Natural killer cell treated with Interleukin-12 subunit alpha and Interleukin-12 subunit beta and Interleukin-15 and Interleukin-18, amount 100 ng/mL, for 72 hours (primary cell): ENCODE measurements at regions not wholly inside any gene's neighbourhood (a gene's known extent, or its start where the extent isn't known, plus 50 kb on each side); places are given as distances from the start of the nearest gene placed in this dataset.
"Not testable (repeated sequence)": the region's sequence is repeated elsewhere in the genome, so short reads cannot be mapped to it uniquely, and the experiment has no call there.

Experiments
- ATAC-seq, 2 donors: fragments of 150-1000 bp; cut with Tn5 transposase in 1 of 2; sonication (Bioruptor Pico), chemical (Tn5 transposase) in 1 of 2; 2 replicates each; pipeline ENCODE4 v1.10.0; 2021
- DNase-seq: peaks from one replicate; pipeline ENCODE4 v3.0.0; 2022; ENCODE audit warnings: low spot score
- H3K27ac Mint-ChIP-seq, 2 donors: 1 replicate in 1 of 2; 2 replicates in 1 of 2; pipeline ENCODE4 v1.8.0; 2022; ENCODE audit warnings: mixed read lengths in 2 of 2, mild to moderate bottlenecking in 1 of 2, moderate library complexity in 1 of 2
- H3K27me3 Mint-ChIP-seq, 2 donors: 1 replicate in 1 of 2; 2 replicates in 1 of 2; pipeline ENCODE4 v1.8.0; 2022; ENCODE audit warnings: mixed read lengths in 2 of 2
- H3K36me3 Mint-ChIP-seq: one replicate; pipeline ENCODE4 v1.8.0; 2022; ENCODE audit warnings: mixed read lengths
- H3K4me1 Mint-ChIP-seq, 2 donors: 1 replicate in 1 of 2; 2 replicates in 1 of 2; pipeline ENCODE4 v1.8.0; 2022; ENCODE audit warnings: low read depth in 2 of 2, mixed read lengths in 2 of 2, mild to moderate bottlenecking in 1 of 2
- H3K4me3 Mint-ChIP-seq: one replicate; pipeline ENCODE4 v1.8.0; 2022; ENCODE audit warnings: mixed read lengths
- H3K9me3 Mint-ChIP-seq: 2 replicates; pipeline ENCODE4 v1.8.0; 2022; ENCODE audit warnings: mixed read lengths

DNA sequence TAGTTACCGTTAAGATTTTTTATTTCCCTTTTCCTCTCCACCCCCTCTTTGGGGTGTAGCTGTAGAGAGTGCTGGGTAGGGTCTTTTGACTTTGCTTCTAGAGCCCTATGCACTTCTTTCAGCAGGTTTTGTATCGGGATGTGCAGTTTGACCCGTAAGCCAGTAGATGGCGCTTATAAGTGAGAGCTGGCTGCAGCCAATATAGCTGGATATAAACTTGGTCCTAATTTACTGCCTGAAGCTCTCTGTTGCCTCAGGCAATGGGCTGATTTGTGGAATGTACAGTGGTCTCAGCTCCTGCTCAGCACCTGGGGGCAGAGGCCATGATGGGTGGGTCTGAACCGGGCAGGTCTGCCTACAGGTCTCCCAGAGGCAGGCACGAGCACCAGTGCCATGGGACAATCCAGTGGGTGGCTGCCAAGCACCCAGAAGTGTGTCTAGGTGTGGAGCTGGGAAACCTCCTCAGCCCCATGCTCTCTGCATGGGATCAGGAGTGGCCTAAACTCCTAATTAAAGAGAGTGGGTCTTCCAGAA lies 146.5 kb downstream of the SPANXN1 start:
- Mint-ChIP-seq H3K27me3 (no peaks in the 10 kb centered on the region), H3K4me3 (no peak overlapping the region), H3K36me3 (no peaks in the 10 kb centered on the region), H3K4me1 (no peaks in the 10 kb centered on the region), H3K27ac (no peak overlapping the region), H3K9me3 (peaks cover 2% of the 10 kb centered on the region)
- ATAC-seq: no peak
- no peak for DNase-seq

DNA sequence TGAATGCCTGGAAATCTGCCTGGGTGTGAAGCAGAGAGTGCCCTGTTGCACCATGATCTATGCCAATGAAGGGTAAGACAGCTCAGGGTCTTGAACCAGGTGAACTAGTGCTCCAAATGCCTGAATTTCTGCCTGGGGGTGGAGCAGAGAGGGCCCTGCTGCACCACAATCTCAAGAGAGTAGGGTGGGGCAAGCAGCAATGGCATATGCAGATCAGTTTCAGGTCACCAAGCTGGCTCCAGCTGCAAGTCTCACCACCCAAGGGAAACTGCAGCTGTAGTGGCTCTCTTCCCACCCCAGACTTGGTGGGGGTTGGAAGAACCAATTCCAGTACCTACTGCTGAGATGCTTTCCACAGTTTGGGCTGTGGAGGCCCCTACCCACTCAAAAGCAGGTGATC lies 147.0 kb downstream of the SPANXN1 start:
- no peaks in the 10 kb centered on the region for H3K27me3 Mint-ChIP-seq
- ATAC-seq: no peak
- H3K36me3 Mint-ChIP-seq: no peaks in the 10 kb centered on the region
- no peak for DNase-seq
- peaks cover 2% of the 10 kb centered on the region for H3K9me3 Mint-ChIP-seq
- no peak overlapping the region for H3K4me3 Mint-ChIP-seq
- no peak overlapping the region for H3K27ac Mint-ChIP-seq
- H3K4me1 Mint-ChIP-seq: no peaks in the 10 kb centered on the region

DNA sequence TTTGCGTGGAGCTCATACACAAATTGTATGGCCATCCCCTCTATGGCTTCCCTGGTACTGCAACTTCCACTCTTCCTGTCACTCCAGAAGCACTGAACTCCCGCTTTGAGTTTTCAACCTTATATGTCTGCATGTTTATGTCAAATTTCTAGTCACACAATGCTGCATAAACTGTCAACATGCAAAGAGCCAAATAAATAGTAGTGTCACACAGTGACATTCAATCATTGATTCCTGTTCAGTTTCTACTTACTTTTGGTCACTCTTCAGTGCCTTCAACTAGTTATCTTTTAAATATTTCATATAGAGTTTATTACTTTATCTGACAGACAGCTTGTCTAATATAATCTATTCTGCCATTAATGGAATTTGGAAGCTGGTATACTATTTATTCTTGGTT lies 149.3 kb downstream of the SPANXN1 start:
- H3K27ac Mint-ChIP-seq: no peak overlapping the region
- ATAC-seq (no peak), DNase-seq (no peak)
- no peaks in the 10 kb centered on the region for H3K36me3 Mint-ChIP-seq
- no peaks in the 10 kb centered on the region for H3K27me3 Mint-ChIP-seq
- H3K4me3 Mint-ChIP-seq: no peak overlapping the region
- no peaks in the 10 kb centered on the region for H3K4me1 Mint-ChIP-seq
- peaks cover 1% of the 10 kb centered on the region for H3K9me3 Mint-ChIP-seq

DNA sequence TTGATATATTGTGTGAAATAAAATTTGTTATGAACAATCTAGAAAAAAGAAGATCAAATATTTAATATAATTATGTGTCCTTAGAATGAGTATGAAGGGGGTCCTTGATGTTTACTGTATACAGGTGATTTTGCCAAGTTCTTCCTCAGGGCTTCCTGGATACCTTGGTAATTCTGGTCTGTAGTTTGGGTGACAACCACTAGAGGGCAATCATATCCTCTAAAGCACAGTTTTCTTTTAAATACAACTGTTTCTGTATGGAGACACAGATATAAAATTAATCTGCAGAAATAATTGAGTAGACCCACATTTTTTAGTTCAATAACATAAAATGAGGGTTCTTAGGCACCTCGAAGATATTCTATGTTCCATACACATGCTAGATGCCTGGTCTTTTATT lies 157.7 kb downstream of the SPANXN1 start:
- DNase-seq (no peak), ATAC-seq (no peak)
- Mint-ChIP-seq H3K4me3 (no peak overlapping the region), H3K9me3 (no peaks in the 10 kb centered on the region), H3K27me3 (no peaks in the 10 kb centered on the region), H3K36me3 (no peaks in the 10 kb centered on the region), H3K27ac (no peak overlapping the region), H3K4me1 (no peaks in the 10 kb centered on the region)

DNA sequence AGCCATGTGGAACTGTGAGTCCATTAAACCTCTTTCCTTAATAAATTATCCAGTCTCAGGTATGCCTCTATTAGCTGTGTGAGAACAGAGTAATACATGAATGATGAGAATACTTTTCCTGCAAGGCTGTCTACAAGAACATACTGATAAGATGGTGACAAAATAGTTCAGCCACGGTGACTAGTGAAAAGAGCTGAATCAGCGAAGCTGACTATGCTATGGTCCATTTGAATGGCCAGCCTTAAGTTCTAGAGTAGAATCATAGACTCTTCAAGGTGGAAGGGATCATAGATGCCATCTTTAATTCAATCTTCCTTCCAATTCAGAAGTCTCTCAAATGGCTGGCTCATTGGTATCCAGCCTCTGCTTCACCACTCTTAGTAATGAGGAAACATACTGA lies 163.3 kb downstream of the SPANXN1 start:
- Mint-ChIP-seq H3K4me1 (no peaks in the 10 kb centered on the region), H3K4me3 (no peak overlapping the region), H3K9me3 (no peaks in the 10 kb centered on the region), H3K36me3 (no peaks in the 10 kb centered on the region), H3K27me3 (no peaks in the 10 kb centered on the region), H3K27ac (no peak overlapping the region)
- DNase-seq (no peak), ATAC-seq (no peak)

DNA sequence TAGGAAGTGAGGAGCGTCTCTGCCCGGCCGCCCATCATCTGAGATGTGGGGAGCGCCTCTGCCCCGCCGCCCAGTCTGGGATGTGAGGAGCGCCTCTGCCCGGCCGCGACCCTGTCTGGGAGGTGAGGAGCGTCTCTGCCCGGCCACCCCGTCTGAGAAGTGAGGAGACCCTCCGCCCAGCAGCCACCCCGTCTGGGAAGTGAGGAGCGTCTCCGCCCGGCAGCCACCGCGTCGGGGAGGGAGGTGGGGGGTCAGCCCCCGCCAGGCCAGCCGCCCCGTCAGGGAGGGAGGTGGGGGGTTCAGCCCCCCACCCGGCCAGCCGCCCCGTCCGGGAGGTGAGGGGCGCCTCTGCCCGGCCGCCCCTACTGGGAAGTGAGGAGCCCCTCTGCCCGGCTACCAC lies 188.9 kb downstream of the SPANXN1 start:
- H3K27me3 Mint-ChIP-seq, DNase-seq, H3K27ac Mint-ChIP-seq: not testable (repeated sequence)

DNA sequence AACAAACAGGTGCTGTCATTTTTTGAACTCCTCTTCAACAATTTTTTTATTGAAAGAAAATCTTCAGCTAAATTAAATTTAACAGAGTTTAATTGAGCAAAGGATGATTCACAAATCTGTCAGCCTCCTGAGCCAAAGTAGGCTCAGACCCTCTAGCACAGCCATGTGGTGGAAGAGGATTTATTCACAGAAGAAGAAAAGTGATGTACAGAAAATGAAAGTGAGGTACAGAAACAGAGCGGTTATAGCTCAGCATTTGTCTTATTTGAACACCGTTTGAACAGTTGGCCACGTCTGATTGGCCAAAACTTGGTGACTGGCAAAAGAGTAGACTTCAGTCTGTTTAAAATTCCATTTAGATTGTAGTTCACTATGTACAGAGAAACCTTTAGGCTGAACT lies 217.3 kb downstream of the SPANXN1 start:
- Mint-ChIP-seq H3K4me1 (no peaks in the 10 kb centered on the region), H3K9me3 (peaks cover 3% of the 10 kb centered on the region), H3K27ac (no peak overlapping the region), H3K4me3 (no peak overlapping the region), H3K36me3 (no peaks in the 10 kb centered on the region), H3K27me3 (peaks cover 0 to 5% of the 10 kb centered on the region in 2 donors)
- DNase-seq (no peak), ATAC-seq (no peak)

More for the DNA sequence above, 188.9 kb downstream of the SPANXN1 start:
- not testable (repeated sequence) for H3K4me3 Mint-ChIP-seq, H3K36me3 Mint-ChIP-seq, H3K4me1 Mint-ChIP-seq, ATAC-seq, H3K9me3 Mint-ChIP-seq

DNA sequence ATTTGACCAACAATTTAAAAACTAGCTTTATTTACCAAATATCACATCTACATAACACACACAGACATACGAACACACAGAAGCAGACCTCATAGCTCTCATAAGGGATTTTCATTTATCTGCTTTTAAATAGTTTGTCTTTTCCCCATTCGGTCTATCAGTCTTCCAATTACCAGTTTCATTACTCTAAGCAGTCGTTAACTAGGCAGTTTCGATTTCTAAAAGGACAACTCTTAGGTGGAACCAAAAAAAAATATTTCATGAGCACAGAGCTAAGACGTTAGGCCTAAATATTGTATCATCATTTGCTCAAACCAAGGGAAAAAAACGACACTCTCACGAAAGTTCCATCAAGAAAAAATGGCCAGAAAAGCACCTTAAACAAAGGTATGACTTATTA lies 228.4 kb downstream of the SPANXN1 start:
- H3K4me1 Mint-ChIP-seq: no peaks in the 10 kb centered on the region
- ATAC-seq (no peak), DNase-seq (no peak)
- no peak overlapping the region for H3K4me3 Mint-ChIP-seq
- H3K27ac Mint-ChIP-seq: no peak overlapping the region
- H3K27me3 Mint-ChIP-seq: no peaks in the 10 kb centered on the region
- no peaks in the 10 kb centered on the region for H3K36me3 Mint-ChIP-seq
- H3K9me3 Mint-ChIP-seq: no peaks in the 10 kb centered on the region

DNA sequence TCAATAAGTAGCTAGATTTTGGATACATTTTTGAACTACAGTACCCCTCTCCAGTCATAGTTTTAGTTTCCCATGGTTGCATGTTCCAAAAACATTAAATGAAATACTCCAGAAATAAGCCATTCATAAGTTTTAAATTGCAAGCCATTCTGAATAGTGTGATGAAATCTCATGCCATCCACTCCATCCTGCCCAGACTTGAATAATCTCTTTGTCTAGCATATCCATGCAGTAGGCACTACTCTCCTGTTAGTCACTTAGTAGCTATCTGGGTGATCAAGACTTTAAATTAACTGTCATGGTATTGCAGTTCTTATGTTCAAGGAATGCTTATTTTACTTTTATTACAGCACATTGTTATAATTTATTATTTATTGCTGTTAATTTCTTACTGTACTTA lies 237.4 kb downstream of the SPANXN1 start:
- H3K9me3 Mint-ChIP-seq: no peaks in the 10 kb centered on the region
- peaks cover 0 to 3% of the 10 kb centered on the region in 2 donors for H3K27me3 Mint-ChIP-seq
- DNase-seq: no peak
- no peaks in the 10 kb centered on the region for H3K36me3 Mint-ChIP-seq
- H3K4me1 Mint-ChIP-seq: no peaks in the 10 kb centered on the region
- no peak overlapping the region for H3K4me3 Mint-ChIP-seq
- H3K27ac Mint-ChIP-seq: no peak overlapping the region
- ATAC-seq: no peak

DNA sequence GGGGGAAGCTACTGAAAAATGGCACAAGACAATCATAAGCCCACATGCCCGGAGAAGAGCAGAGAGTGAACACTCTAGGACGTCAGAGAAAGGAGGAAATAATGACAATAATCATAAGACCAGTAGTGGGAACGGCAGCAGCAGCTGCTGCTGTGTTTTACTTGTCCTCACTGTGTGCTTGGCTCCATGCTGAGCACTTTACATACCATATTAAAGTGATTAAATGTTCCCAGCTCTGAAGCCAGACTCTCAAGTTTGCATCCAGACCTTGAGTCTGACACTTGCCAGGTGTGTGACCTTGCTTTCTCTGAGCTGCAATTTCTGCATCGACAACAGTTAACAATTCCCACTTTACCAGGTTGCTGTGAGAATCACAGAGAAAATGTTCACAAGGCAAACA lies 255.4 kb downstream of the SPANXN1 start:
- DNase-seq (no peak), ATAC-seq (no peak)
- Mint-ChIP-seq H3K36me3 (peaks cover 12% of the 10 kb centered on the region), H3K27me3 (no peaks in the 10 kb centered on the region), H3K27ac (no peak overlapping the region), H3K9me3 (no peaks in the 10 kb centered on the region), H3K4me3 (no peak overlapping the region), H3K4me1 (peaks cover 0 to 2% of the 10 kb centered on the region in 2 donors)

DNA sequence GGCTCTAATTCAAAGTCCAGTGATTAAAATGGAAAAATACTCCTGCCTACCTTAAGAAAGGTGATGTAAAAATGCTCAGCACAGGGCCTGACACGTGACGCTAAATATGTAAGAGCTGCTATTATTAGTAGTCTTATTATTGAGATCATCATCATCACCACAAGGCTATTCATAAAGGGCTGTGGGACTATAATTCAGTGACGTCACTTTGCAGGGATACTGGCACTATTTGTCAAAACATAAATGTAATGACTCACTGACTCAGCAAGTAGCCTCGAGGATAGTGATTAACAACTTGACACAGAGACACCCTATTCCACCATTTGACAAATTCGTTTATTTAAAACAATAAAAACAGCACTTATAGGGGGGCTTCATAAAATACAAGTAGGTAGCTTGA lies 258.9 kb downstream of the SPANXN1 start:
- ATAC-seq (no peak), DNase-seq (no peak)
- peaks cover 6% of the 10 kb centered on the region for H3K36me3 Mint-ChIP-seq
- peaks cover 0 to 2% of the 10 kb centered on the region in 2 donors for H3K4me1 Mint-ChIP-seq
- no peak overlapping the region for H3K4me3 Mint-ChIP-seq
- H3K9me3 Mint-ChIP-seq: peaks cover 7% of the 10 kb centered on the region
- H3K27me3 Mint-ChIP-seq: no peaks in the 10 kb centered on the region
- no peak overlapping the region for H3K27ac Mint-ChIP-seq

DNA sequence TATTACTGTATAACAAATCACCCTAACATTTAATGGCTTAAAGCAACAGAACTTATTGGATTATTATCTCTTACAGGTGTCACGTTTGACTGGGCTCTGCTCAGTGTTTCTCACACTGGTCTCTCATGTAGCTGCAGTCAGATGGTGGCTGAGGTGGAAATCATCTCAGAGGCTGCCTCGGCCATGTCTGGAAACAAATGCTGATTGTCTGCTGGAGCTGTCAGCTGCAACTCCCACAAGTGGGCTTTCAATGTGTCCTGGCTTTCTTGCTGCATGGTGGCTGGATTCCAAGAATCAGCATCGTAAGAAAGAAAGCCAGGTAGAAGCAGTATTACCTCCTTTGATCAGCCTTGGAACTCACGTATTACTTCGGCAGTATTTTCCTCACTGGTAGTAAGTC lies 277.6 kb downstream of the SPANXN1 start:
- no peak overlapping the region for H3K27ac Mint-ChIP-seq
- H3K9me3 Mint-ChIP-seq: peaks cover 5% of the 10 kb centered on the region
- H3K4me1 Mint-ChIP-seq: no peaks in the 10 kb centered on the region
- peaks cover 8% of the 10 kb centered on the region for H3K36me3 Mint-ChIP-seq
- no peak for ATAC-seq
- no peaks in the 10 kb centered on the region for H3K27me3 Mint-ChIP-seq
- H3K4me3 Mint-ChIP-seq: no peak overlapping the region
- DNase-seq: no peak

DNA sequence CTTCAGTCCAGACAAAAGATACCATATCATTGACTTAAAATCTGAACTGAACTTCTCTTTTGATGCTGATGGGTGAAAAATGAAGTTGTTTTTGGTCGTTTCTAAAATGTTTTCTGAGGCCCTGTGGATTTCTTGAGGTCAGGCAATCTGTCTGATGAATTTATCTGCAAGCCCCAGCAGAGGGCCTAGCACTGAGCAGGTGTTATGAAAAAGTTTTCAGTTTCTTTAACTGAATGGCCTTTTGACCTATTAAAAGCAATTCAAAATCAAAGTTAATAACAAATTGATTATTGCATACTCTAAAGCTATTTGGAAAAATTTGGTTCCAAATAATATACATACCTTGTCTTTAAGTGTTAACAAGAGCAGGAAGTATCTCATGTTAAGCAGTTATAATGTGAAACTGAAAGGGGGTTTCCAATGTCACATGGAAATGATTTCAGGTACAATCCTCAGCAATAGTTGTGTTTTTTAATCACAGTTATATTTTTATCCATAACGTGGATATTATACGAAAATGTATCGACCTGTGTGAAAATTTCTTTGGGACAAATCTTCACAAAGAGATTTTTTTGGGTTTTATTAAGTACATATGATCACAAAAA lies 285.0 kb downstream of the SPANXN1 start:
- DNase-seq (no peak), ATAC-seq (no peak)
- Mint-ChIP-seq H3K4me3 (no peak overlapping the region), H3K4me1 (no peaks in the 10 kb centered on the region), H3K27me3 (peaks cover 0 to 2% of the 10 kb centered on the region in 2 donors), H3K36me3 (no peaks in the 10 kb centered on the region), H3K27ac (no peak overlapping the region), H3K9me3 (peaks cover 6% of the 10 kb centered on the region)

DNA sequence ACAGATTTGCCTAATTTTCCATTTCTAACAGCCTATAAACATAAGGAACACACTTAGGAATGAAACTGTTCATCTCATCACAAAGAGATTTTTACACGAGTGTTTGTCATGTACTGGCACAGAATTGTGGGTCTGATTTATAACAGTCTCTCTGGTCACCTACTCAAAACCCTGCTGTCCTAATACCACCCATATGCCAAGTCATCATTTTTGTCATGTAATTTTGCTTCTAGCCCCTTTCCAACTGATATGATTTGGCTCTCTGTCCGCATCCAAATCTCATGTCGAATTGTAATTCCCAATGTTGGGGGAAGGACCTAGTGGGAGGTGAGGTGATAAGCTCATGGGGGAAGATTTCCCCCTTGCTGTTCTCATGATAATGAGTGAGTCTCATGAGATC lies 284.1 kb upstream of the SLITRK2 start:
- no peak overlapping the region for H3K4me3 Mint-ChIP-seq
- H3K27ac Mint-ChIP-seq: no peak overlapping the region
- DNase-seq (no peak), ATAC-seq (no peak)
- no peaks in the 10 kb centered on the region for H3K4me1 Mint-ChIP-seq
- H3K27me3 Mint-ChIP-seq: peaks cover 0 to 2% of the 10 kb centered on the region in 2 donors
- H3K36me3 Mint-ChIP-seq: no peaks in the 10 kb centered on the region
- H3K9me3 Mint-ChIP-seq: peaks cover 6% of the 10 kb centered on the region

DNA sequence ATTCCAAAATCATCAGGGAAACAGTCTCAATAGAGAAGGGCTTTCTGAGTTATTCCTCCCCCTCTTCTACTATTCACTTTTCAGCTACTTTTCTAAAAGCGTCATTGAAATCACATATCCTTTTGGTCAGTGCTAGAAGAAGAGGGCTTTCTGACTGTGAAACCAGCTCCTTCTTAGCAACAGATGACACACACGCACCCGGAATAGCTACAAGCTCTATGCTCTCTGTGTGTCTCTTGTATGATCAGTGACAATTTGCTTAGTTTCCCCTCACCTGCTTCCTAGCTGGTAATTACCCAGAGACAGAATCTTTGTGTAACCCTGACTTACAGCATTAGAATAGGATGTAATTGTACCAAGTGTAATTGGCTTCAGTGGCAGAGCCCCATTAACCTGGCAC lies 268.1 kb upstream of the SLITRK2 start:
- Mint-ChIP-seq H3K4me1 (no peaks in the 10 kb centered on the region), H3K4me3 (no peak overlapping the region), H3K9me3 (peaks cover 3% of the 10 kb centered on the region), H3K27ac (no peak overlapping the region), H3K27me3 (peaks cover 0 to 3% of the 10 kb centered on the region in 2 donors), H3K36me3 (no peaks in the 10 kb centered on the region)
- ATAC-seq (no peak), DNase-seq (no peak)
